ENCODE measurements at regions not wholly inside any gene's neighbourhood (a gene's known extent, or its start where the extent isn't known, plus 50 kb on each side); places are given as distances from the start of the nearest gene placed in this dataset.

DNA sequence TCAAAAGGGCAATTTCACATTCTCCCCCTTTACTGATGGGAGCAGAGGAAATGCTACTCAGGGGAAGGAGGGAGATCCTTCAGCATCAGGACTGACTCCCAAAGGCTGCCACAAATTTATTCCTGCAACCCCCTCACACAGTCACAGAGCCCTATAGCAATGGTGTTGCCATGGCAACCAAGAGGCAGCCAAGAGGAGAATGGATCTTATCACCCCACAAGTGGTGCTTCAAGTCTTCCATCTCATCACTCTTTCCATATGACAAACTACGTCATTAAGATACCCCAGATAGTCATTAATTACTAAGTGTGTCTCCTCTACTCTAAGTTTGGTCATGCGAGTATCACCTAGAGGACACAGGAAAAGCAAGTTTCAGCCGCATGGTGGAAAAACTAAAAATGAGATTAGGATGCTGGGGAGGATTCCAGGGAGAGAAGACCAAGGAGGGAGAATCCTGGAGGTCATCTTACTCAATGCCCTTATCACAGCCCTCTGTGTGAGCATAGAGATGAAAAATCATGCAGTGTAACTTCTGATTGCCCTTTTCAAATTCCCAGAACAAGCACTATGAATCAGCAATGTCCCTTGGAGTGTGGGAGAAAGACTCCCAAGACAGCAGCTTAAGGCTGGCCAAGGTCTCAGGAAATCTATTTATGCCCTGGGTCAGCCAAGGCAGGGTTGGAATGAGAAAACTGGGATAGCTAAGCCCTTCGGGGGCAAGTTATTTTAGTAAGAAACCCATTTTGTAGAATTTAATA lies 885.7 kb upstream of the KLHL29 start:
- no peak for TF ChIP-seq TEAD4 (CRISPR knock-in tag; IDR thresholded peaks at IDR 0.05)
- no peak for TF ChIP-seq NFYB (CRISPR knock-in tag; conservative IDR thresholded peaks at IDR 0.05; ENCODE audit: low read depth)
- no peak for TF ChIP-seq ZNF232 (CRISPR knock-in tag; IDR thresholded peaks at IDR 0.05)
- TF ChIP-seq, protein P1, sequence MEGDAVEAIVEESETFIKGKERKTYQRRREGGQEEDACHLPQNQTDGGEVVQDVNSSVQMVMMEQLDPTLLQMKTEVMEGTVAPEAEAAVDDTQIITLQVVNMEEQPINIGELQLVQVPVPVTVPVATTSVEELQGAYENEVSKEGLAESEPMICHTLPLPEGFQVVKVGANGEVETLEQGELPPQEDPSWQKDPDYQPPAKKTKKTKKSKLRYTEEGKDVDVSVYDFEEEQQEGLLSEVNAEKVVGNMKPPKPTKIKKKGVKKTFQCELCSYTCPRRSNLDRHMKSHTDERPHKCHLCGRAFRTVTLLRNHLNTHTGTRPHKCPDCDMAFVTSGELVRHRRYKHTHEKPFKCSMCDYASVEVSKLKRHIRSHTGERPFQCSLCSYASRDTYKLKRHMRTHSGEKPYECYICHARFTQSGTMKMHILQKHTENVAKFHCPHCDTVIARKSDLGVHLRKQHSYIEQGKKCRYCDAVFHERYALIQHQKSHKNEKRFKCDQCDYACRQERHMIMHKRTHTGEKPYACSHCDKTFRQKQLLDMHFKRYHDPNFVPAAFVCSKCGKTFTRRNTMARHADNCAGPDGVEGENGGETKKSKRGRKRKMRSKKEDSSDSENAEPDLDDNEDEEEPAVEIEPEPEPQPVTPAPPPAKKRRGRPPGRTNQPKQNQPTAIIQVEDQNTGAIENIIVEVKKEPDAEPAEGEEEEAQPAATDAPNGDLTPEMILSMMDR (IDR thresholded peaks at IDR 0.05), result no peak
- no peak for TF ChIP-seq CREM (CRISPR knock-in tag; IDR thresholded peaks at IDR 0.05)
- TF ChIP-seq, protein P2, sequence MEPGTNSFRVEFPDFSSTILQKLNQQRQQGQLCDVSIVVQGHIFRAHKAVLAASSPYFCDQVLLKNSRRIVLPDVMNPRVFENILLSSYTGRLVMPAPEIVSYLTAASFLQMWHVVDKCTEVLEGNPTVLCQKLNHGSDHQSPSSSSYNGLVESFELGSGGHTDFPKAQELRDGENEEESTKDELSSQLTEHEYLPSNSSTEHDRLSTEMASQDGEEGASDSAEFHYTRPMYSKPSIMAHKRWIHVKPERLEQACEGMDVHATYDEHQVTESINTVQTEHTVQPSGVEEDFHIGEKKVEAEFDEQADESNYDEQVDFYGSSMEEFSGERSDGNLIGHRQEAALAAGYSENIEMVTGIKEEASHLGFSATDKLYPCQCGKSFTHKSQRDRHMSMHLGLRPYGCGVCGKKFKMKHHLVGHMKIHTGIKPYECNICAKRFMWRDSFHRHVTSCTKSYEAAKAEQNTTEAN (CRISPR knock-in tag; IDR thresholded peaks at IDR 0.05), result no peak
- no peak for TF ChIP-seq SP1 (CRISPR knock-in tag; conservative IDR thresholded peaks at IDR 0.05)
- TF ChIP-seq, protein P3, sequence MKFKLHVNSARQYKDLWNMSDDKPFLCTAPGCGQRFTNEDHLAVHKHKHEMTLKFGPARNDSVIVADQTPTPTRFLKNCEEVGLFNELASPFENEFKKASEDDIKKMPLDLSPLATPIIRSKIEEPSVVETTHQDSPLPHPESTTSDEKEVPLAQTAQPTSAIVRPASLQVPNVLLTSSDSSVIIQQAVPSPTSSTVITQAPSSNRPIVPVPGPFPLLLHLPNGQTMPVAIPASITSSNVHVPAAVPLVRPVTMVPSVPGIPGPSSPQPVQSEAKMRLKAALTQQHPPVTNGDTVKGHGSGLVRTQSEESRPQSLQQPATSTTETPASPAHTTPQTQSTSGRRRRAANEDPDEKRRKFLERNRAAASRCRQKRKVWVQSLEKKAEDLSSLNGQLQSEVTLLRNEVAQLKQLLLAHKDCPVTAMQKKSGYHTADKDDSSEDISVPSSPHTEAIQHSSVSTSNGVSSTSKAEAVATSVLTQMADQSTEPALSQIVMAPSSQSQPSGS (CRISPR knock-in tag; IDR thresholded peaks at IDR 0.05; ENCODE audit: borderline replicate concordance, low read depth), result no peak
- TF ChIP-seq, protein P4, sequence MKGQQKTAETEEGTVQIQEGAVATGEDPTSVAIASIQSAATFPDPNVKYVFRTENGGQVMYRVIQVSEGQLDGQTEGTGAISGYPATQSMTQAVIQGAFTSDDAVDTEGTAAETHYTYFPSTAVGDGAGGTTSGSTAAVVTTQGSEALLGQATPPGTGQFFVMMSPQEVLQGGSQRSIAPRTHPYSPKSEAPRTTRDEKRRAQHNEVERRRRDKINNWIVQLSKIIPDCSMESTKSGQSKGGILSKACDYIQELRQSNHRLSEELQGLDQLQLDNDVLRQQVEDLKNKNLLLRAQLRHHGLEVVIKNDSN (CRISPR knock-in tag; IDR thresholded peaks at IDR 0.05), result no peak
- no peak for TF ChIP-seq OVOL2 (CRISPR knock-in tag; IDR thresholded peaks at IDR 0.05; ENCODE audit: borderline replicate concordance)
- TF ChIP-seq TCF7 (CRISPR knock-in tag; IDR thresholded peaks at IDR 0.05; ENCODE audit: low read depth), result no peak
- no peak for TF ChIP-seq EMX1 (CRISPR knock-in tag; IDR thresholded peaks at IDR 0.05)

Measured in WTC11 (cell line).